GM23338 (cell line): ENCODE measurements at regions not wholly inside any gene's neighbourhood (a gene's known extent, or its start where the extent isn't known, plus 50 kb on each side); places are given as distances from the start of the nearest gene placed in this dataset.

Experiments used
- ATAC-seq: fragments of 200-7000 bp; cut with Tn5 transposase; 3 replicates; pipeline ENCODE4 v1.9.1; 2020
- DNase-seq: peaks from one replicate; pipeline ENCODE4 v3.0.0-alpha.2; 2015; ENCODE audit warnings: low spot score
- H2AFZ ChIP-seq: fragments of 200-600 bp; sonication (generic); 2 replicates; pipeline ENCODE4 v1.8.0; 2016; ENCODE audit warnings: antibody characterized with exemption, mild to moderate bottlenecking, moderate library complexity
- H3F3A ChIP-seq: fragments of 200-600 bp; sonication (generic); replicated peaks from 2 replicates; pipeline ENCODE4 v1.8.0; 2017; ENCODE audit warnings: antibody characterized with exemption, mixed run types, low read depth
- H3K27ac ChIP-seq: fragments of 200-600 bp; sonication (generic); 2 replicates; pipeline ENCODE4 v1.6.1; 2016; ENCODE audit warnings: low read depth
- H3K27me3 ChIP-seq: fragments of 200-600 bp; sonication (generic); 2 replicates; pipeline ENCODE4 v1.8.0; 2016; ENCODE audit warnings: mild to moderate bottlenecking, mixed run types, moderate library complexity; ENCODE audit not compliant: insufficient read depth
- H3K36me3 ChIP-seq: fragments of 200-600 bp; sonication (generic); 2 replicates; pipeline ENCODE4 v1.8.0; 2016; ENCODE audit warnings: mild to moderate bottlenecking; ENCODE audit not compliant: insufficient read depth
- H3K4me1 ChIP-seq: fragments of 200-600 bp; sonication (generic); 2 replicates; pipeline ENCODE4 v1.8.0; 2016; ENCODE audit warnings: mild to moderate bottlenecking, moderate library complexity; ENCODE audit not compliant: insufficient read depth
- H3K4me2 ChIP-seq: fragments of 200-600 bp; sonication (generic); 2 replicates; pipeline ENCODE4 v1.7.1; 2017; ENCODE audit warnings: mixed run types
- H3K4me3 ChIP-seq: fragments of 200-600 bp; sonication (generic); 2 replicates; pipeline ENCODE4 v1.6.1; 2016; ENCODE audit warnings: mixed run types
- H3K79me2 ChIP-seq: fragments of 200-600 bp; sonication (generic); replicated peaks from 2 replicates; pipeline ENCODE4 v1.8.0; 2017; ENCODE audit warnings: mild to moderate bottlenecking; ENCODE audit not compliant: insufficient read depth
- H3K9me2 ChIP-seq: fragments of 200-600 bp; sonication (generic); 2 replicates; pipeline ENCODE4 v1.8.0; 2017; ENCODE audit not compliant: insufficient read depth
- H4K20me1 ChIP-seq: fragments of 200-600 bp; sonication (generic); replicated peaks from 2 replicates; pipeline ENCODE4 v1.8.0; 2017; ENCODE audit warnings: mild to moderate bottlenecking; ENCODE audit not compliant: insufficient read depth
- H3K27ac Mint-ChIP-seq: 2 replicates; pipeline ENCODE4 v1.8.0; 2020; ENCODE audit warnings: inconsistent platforms, mild to moderate bottlenecking, moderate library complexity, mixed read lengths
- H3K27me3 Mint-ChIP-seq: 3 replicates; pipeline ENCODE4 v1.8.0; 2022; ENCODE audit warnings: low read depth, mild to moderate bottlenecking, moderate library complexity, mixed read lengths, inconsistent platforms; ENCODE audit not compliant: insufficient read depth, poor library complexity
- H3K36me3 Mint-ChIP-seq: 3 replicates; pipeline ENCODE4 v1.8.0; 2021; ENCODE audit warnings: low read depth, mild to moderate bottlenecking, inconsistent platforms, moderate library complexity, mixed read lengths
- H3K4me1 Mint-ChIP-seq: 3 replicates; pipeline ENCODE4 v1.8.0; 2020; ENCODE audit warnings: mild to moderate bottlenecking, inconsistent platforms, mixed read lengths
- H3K4me3 Mint-ChIP-seq: 3 replicates; pipeline ENCODE4 v1.8.0; 2021; ENCODE audit warnings: moderate library complexity, mild to moderate bottlenecking, inconsistent platforms, mixed read lengths
- H3K9me3 Mint-ChIP-seq: 3 replicates; pipeline ENCODE4 v1.8.0; 2020; ENCODE audit warnings: moderate library complexity, mild to moderate bottlenecking, inconsistent platforms, mixed read lengths
- CREB1 ChIP-seq: fragments of 250-450 bp; sonication (Bioruptor Pico); IDR thresholded peaks from 2 replicates; pipeline ENCODE4 v1.5.0; 2020; ENCODE audit warnings: low read depth, mild to moderate bottlenecking, moderate library complexity
- CTCF ChIP-seq, 2 experiments: fragments of 200-600 bp in 1 of 2; sonication (generic) in 1 of 2; conservative IDR thresholded peaks; 2 replicates each; pipeline versions ENCODE4 v1.5.1 to v1.6.1; 2016 to 2017; ENCODE audit warnings: antibody characterized with exemption in 2 of 2, low read depth in 2 of 2, mild to moderate bottlenecking in 2 of 2, moderate library complexity in 1 of 2
- EZH2 ChIP-seq: fragments of 200-600 bp; sonication (generic); IDR thresholded peaks from one replicate; pipeline ENCODE4 v1.8.0; 2017; ENCODE audit warnings: antibody characterized with exemption, mild to moderate bottlenecking, low read depth; ENCODE audit not compliant: unreplicated experiment
- EZH2phosphoT487 ChIP-seq: fragments of 200-600 bp; sonication (generic); IDR thresholded peaks from one replicate; pipeline ENCODE4 v1.8.1; 2018; ENCODE audit warnings: antibody characterized with exemption; ENCODE audit not compliant: unreplicated experiment
- JUNB ChIP-seq: IDR thresholded peaks from one replicate; pipeline ENCODE4 v1.6.1; 2016; ENCODE audit warnings: antibody characterized with exemption; ENCODE audit not compliant: unreplicated experiment
- NANOG ChIP-seq: IDR thresholded peaks from 2 replicates; pipeline ENCODE4 v1.6.1; 2016; ENCODE audit warnings: antibody characterized with exemption, borderline replicate concordance
- POLR2AphosphoS5 ChIP-seq: IDR thresholded peaks from 2 replicates; pipeline ENCODE4 v1.6.1; 2016; ENCODE audit warnings: antibody characterized with exemption, low read depth
- REST ChIP-seq: IDR thresholded peaks from one replicate; pipeline ENCODE4 v1.6.1; 2018; ENCODE audit warnings: antibody characterized with exemption; ENCODE audit not compliant: unreplicated experiment
- STAT1 ChIP-seq: IDR thresholded peaks from one replicate; pipeline ENCODE4 v1.6.1; 2016; ENCODE audit warnings: antibody characterized with exemption; ENCODE audit not compliant: unreplicated experiment
- ZNF114 ChIP-seq: fragments of 250-450 bp; sonication (Bioruptor Pico); IDR thresholded peaks from 2 replicates; pipeline ENCODE4 v1.5.0; 2020; ENCODE audit warnings: mild to moderate bottlenecking, moderate library complexity
- ZNF331 ChIP-seq: fragments of 250-450 bp; sonication (Bioruptor Pico); IDR thresholded peaks from 2 replicates; pipeline ENCODE4 v1.5.0; 2020; ENCODE audit warnings: low read depth, mild to moderate bottlenecking, moderate library complexity
- TF ChIP-seq, protein P1 (sequence below): IDR thresholded peaks from 2 replicates; pipeline ENCODE4 v1.6.1; 2016; ENCODE audit warnings: antibody characterized with exemption

DNA sequence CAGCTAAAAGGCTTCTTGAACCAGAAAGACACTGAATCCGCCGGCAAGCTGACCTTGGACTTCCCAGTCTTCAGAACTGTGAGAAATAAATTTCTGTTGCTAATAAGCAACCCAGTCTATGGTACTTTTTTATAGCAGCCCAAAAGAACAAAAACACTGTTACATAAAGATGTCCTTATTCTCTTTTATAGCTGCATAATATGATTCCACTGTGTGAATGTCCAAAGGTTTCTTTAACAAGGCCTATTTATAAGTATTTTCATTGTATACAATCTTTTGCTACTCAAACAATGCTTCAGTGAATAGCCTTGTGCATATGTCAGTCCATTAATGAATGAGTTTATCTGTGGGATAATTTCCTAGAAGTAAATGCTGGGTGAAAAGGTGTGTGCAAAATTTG lies 190.8 kb upstream of the INHBA start (continued):
- TF ChIP-seq CTCF (conservative IDR thresholded peaks at IDR 0.05; ENCODE audit: low read depth in 2 of 2) (no peak), JUNB (no peak), CREB1 (CRISPR knock-in tag) (no peak), EZH2 (no peak), STAT1 (no peak), ZNF331 (CRISPR knock-in tag) (no peak), ZNF114 (CRISPR knock-in tag) (no peak), NANOG (no peak)
- TF ChIP-seq, protein P1, sequence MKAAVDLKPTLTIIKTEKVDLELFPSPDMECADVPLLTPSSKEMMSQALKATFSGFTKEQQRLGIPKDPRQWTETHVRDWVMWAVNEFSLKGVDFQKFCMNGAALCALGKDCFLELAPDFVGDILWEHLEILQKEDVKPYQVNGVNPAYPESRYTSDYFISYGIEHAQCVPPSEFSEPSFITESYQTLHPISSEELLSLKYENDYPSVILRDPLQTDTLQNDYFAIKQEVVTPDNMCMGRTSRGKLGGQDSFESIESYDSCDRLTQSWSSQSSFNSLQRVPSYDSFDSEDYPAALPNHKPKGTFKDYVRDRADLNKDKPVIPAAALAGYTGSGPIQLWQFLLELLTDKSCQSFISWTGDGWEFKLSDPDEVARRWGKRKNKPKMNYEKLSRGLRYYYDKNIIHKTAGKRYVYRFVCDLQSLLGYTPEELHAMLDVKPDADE = no peak

DNA sequence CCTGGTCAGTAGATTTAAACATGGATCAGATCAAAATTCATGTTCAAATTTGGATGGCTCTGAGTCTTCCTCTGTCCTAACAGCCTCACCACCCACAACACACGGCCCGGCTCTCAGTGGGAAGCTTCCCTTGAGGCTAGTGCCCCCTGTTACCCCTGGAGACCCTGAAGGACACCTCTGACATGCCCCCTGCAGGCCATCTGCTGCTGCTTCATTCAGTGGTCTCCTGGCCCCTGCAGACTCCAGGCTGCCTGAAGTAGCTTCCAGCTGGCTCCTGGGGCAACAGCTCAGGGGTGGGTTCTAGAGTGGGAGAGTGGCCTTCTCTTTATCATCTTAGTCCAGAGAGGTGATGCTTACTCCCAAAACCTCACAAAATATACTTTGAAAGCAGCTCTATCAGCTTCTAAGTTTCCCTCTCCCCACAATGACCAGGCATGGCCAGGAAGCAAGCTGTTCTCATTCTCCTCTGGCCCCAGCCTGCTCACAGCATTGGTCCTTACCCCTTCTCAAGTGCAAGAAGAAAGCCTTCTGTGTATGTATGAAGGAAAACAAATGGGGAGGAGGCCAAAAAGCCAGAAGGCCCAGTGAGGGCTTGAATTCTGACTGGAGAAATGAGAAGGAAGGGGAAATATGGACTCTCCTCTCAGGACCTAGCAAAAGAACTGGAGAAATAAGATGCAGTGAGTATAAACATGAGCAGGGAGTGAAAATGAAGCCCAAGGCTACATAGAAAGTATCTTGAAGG lies 189.6 kb upstream of the INHBA start:
- ATAC-seq = peak; percentile 89
- 0 out of 2 replicates have a peak, but pooled peaks have one; percentile 15 for TF ChIP-seq ZNF114 (CRISPR knock-in tag)
- no peak for TF ChIP-seq EZH2phosphoT487
- TF ChIP-seq CTCF (conservative IDR thresholded peaks at IDR 0.05; ENCODE audit: low read depth in 2 of 2) = peak; percentile 65 to 75
- no peak for TF ChIP-seq ZNF331 (CRISPR knock-in tag)
- no peak for TF ChIP-seq JUNB
- no peak for TF ChIP-seq NANOG
- TF ChIP-seq REST = no peak
- TF ChIP-seq, protein P1 = no peak
- no peak for TF ChIP-seq STAT1
- TF ChIP-seq CREB1 (CRISPR knock-in tag) = no peak
- TF ChIP-seq POLR2AphosphoS5 = no peak
- no peak for TF ChIP-seq EZH2

More for the DNA sequence above, 189.6 kb upstream of the INHBA start:
- no peaks in the 10 kb centered on the region; the same call in none of the 2 replicates for H3K9me2 ChIP-seq
- no peak overlapping the region for H3K27ac ChIP-seq
- no peak overlapping the region for H2AFZ ChIP-seq
- Mint-ChIP-seq H3K9me3 (no peaks in the 10 kb centered on the region), H3K27ac (no peak overlapping the region), H3K4me3 (no peak overlapping the region), H3K4me1 (peaks cover 1% of the 10 kb centered on the region; the same call in 2 of the 3 replicates), H3K27me3 (no peaks in the 10 kb centered on the region), H3K36me3 (no peaks in the 10 kb centered on the region)
- H3K36me3 ChIP-seq = no peaks in the 10 kb centered on the region
- H3K27me3 ChIP-seq = no peaks in the 10 kb centered on the region
- DNase-seq = peak; percentile 61
- H3F3A ChIP-seq = no peaks in the 10 kb centered on the region
- H3K4me3 ChIP-seq = no peak overlapping the region
- no peak overlapping the region for H3K4me2 ChIP-seq
- H4K20me1 ChIP-seq = no peaks in the 10 kb centered on the region
- H3K4me1 ChIP-seq = no peaks in the 10 kb centered on the region
- H3K79me2 ChIP-seq = no peaks in the 10 kb centered on the region
